Endodermal cell (in vitro differentiated cells): ENCODE measurements at regions not wholly inside any gene's neighbourhood (a gene's known extent, or its start where the extent isn't known, plus 50 kb on each side); places are given as distances from the start of the nearest gene placed in this dataset.
A peak's percentile ranks its signal among the peaks of the same experiment; 100 is the strongest.
"Not testable (repeated sequence)": the region's sequence is repeated elsewhere in the genome, so short reads cannot be mapped to it uniquely, and the experiment has no call there.

ENCODE experiments used
- DNase-seq: peaks from one replicate; pipeline ENCODE4 v3.0.0-alpha.2; 2017
- H3K27ac ChIP-seq: 2 replicates; pipeline ENCODE4 v1.5.1; 2013; ENCODE audit warnings: mild to moderate bottlenecking, low read depth, low read length, moderate library complexity
- H3K27me3 ChIP-seq: 2 replicates; pipeline ENCODE4 v1.6.1; 2013; ENCODE audit warnings: mild to moderate bottlenecking, low read length, moderate library complexity; ENCODE audit not compliant: insufficient read depth, control insufficient read depth, poor library complexity, severe bottlenecking
- H3K36me3 ChIP-seq: 2 replicates; pipeline ENCODE4 v1.7.0; 2013; ENCODE audit warnings: mild to moderate bottlenecking, low read length, moderate library complexity; ENCODE audit not compliant: control insufficient read depth, insufficient read depth
- H3K4me1 ChIP-seq: one replicate; pipeline ENCODE4 v1.7.0; 2013; ENCODE audit warnings: low read length; ENCODE audit not compliant: control insufficient read depth, insufficient read depth
- H3K4me3 ChIP-seq: 2 replicates; pipeline ENCODE4 v1.5.1; 2013; ENCODE audit warnings: mild to moderate bottlenecking, low read length, moderate library complexity
- H3K9ac ChIP-seq: 2 replicates; pipeline ENCODE4 v1.6.1; 2013; ENCODE audit warnings: mild to moderate bottlenecking, low read length, moderate library complexity; ENCODE audit not compliant: poor library complexity, severe bottlenecking; ENCODE audit errors: extremely low read depth
- H3K9me3 ChIP-seq: 2 replicates; pipeline ENCODE4 v1.6.1; 2013; ENCODE audit warnings: mild to moderate bottlenecking, low read length, moderate library complexity; ENCODE audit not compliant: control insufficient read depth
- H3K27ac Mint-ChIP-seq: 2 replicates; pipeline ENCODE4 v1.8.0; 2020; ENCODE audit warnings: mixed read lengths
- H3K27me3 Mint-ChIP-seq: 2 replicates; pipeline ENCODE4 v1.8.0; 2021; ENCODE audit warnings: mild to moderate bottlenecking, mixed read lengths; ENCODE audit not compliant: insufficient read depth
- H3K36me3 Mint-ChIP-seq: 2 replicates; pipeline ENCODE4 v1.8.0; 2020; ENCODE audit warnings: low read depth, mixed read lengths
- H3K4me1 Mint-ChIP-seq: 2 replicates; pipeline ENCODE4 v1.8.0; 2020; ENCODE audit warnings: mixed read lengths
- H3K4me3 Mint-ChIP-seq: 2 replicates; pipeline ENCODE4 v1.8.0; 2020; ENCODE audit warnings: mild to moderate bottlenecking, moderate library complexity, mixed read lengths
- H3K9me3 Mint-ChIP-seq: 2 replicates; pipeline ENCODE4 v1.8.0; 2020; ENCODE audit warnings: mild to moderate bottlenecking, mixed read lengths
- CTCF ChIP-seq: fragments of 200-600 bp; sonication (generic); conservative IDR thresholded peaks from 2 replicates; pipeline ENCODE4 v1.5.0; 2021; ENCODE audit warnings: antibody characterized with exemption, mild to moderate bottlenecking
- WGBS, 2 experiments: methylation state at CpG; one replicate each; pipeline versions ENCODE4 v1.1.5 to v1.1.7; 2013; ENCODE audit warnings: missing lambda C conversion rate in 2 of 2, mixed read lengths in 1 of 2; ENCODE audit not compliant: insufficient coverage in 1 of 2, insufficient read length in 1 of 2; 5-methylcytosine and 5-hydroxymethylcytosine counted together

- no peaks in the 10 kb centered on the region for H3K27me3 ChIP-seq
- no peaks in the 10 kb centered on the region for H3K36me3 ChIP-seq
- H3K27me3 Mint-ChIP-seq = no peaks in the 10 kb centered on the region
- no peak overlapping the region for H3K27ac Mint-ChIP-seq
- peaks cover 29% of the 10 kb centered on the region for H3K9me3 ChIP-seq
- H3K9me3 Mint-ChIP-seq = peaks cover 20% of the 10 kb centered on the region
- no peak for DNase-seq
- H3K4me3 ChIP-seq = no peak overlapping the region
- H3K4me3 Mint-ChIP-seq = no peak overlapping the region
- no peak for TF ChIP-seq CTCF
- 60 to 86% methylated on average over 1 to 4 of the region's 4 CpGs for WGBS, 2 experiments
- H3K4me1 ChIP-seq = no peaks in the 10 kb centered on the region
- H3K36me3 Mint-ChIP-seq = peaks cover 5% of the 10 kb centered on the region
- no peak overlapping the region for H3K9ac ChIP-seq
- H3K27ac ChIP-seq = no peak overlapping the region
- H3K4me1 Mint-ChIP-seq = no peaks in the 10 kb centered on the region
Observed at GRCh38 chr3:87548271-87548670, 271.9 kb upstream of the POU1F1 start.

- peaks cover 3% of the 10 kb centered on the region for H3K4me1 ChIP-seq
- Mint-ChIP-seq H3K9me3 (peaks cover 26% of the 10 kb centered on the region), H3K4me3 (no peak overlapping the region), H3K27me3 (no peaks in the 10 kb centered on the region), H3K27ac (no peak overlapping the region), H3K4me1 (peaks cover 13% of the 10 kb centered on the region), H3K36me3 (peaks cover 7% of the 10 kb centered on the region)
- no peaks in the 10 kb centered on the region for H3K36me3 ChIP-seq
- no peaks in the 10 kb centered on the region for H3K27me3 ChIP-seq
- TF ChIP-seq CTCF = no peak
- H3K27ac ChIP-seq = no peak overlapping the region
- WGBS, 2 experiments = 96 to 98% methylated on average over 5 of the region's 5 CpGs
- H3K4me3 ChIP-seq = peak overlapping the region; percentile 2
- H3K9ac ChIP-seq = no peak overlapping the region
- DNase-seq = no peak
- H3K9me3 ChIP-seq = peaks cover 29% of the 10 kb centered on the region
Observed at GRCh38 chr3:87546216-87546615, 269.8 kb upstream of the POU1F1 start.

- WGBS, 2 experiments = 81 to 88% methylated on average over 1 to 2 of the region's 2 CpGs
- Histone ChIP-seq H3K9me3 (peaks cover 29% of the 10 kb centered on the region), H3K4me3 (peak overlapping the region; percentile 19)
- H3K27me3 ChIP-seq, H3K36me3 Mint-ChIP-seq, DNase-seq, H3K4me1 ChIP-seq, H3K36me3 ChIP-seq, H3K27me3 Mint-ChIP-seq, H3K27ac ChIP-seq, H3K9ac ChIP-seq, H3K27ac Mint-ChIP-seq, H3K4me3 Mint-ChIP-seq: not testable (repeated sequence)
- Mint-ChIP-seq H3K9me3 (peaks cover 26% of the 10 kb centered on the region), H3K4me1 (peaks cover 13% of the 10 kb centered on the region)
Observed at GRCh38 chr3:87543408-87543807, 267.0 kb upstream of the POU1F1 start.

- 98 to 100% methylated on average over 2 of the region's 3 CpGs for WGBS, 2 experiments
- H3K27ac Mint-ChIP-seq = no peak overlapping the region
- H3K9me3 Mint-ChIP-seq = peaks cover 26% of the 10 kb centered on the region
- H3K27me3 Mint-ChIP-seq = no peaks in the 10 kb centered on the region
- H3K36me3 Mint-ChIP-seq = peaks cover 7% of the 10 kb centered on the region
- H3K4me1 ChIP-seq = peaks cover 3% of the 10 kb centered on the region
- H3K36me3 ChIP-seq = no peaks in the 10 kb centered on the region
- TF ChIP-seq CTCF = no peak
- peak overlapping the region; percentile 27 for H3K4me3 ChIP-seq
- no peak overlapping the region for H3K27ac ChIP-seq
- DNase-seq = no peak
- H3K4me1 Mint-ChIP-seq = peaks cover 13% of the 10 kb centered on the region
- H3K9ac ChIP-seq = no peak overlapping the region
- no peak overlapping the region for H3K4me3 Mint-ChIP-seq
- peaks cover 29% of the 10 kb centered on the region for H3K9me3 ChIP-seq
- H3K27me3 ChIP-seq = no peaks in the 10 kb centered on the region
Observed at GRCh38 chr3:87541723-87542122, 265.3 kb upstream of the POU1F1 start.

GRCh38 chr3:87538722-87539121 lies 262.3 kb upstream of the POU1F1 start:
- not testable (repeated sequence) for H3K4me3 ChIP-seq, DNase-seq, H3K4me1 ChIP-seq, H3K9me3 ChIP-seq, H3K4me3 Mint-ChIP-seq, H3K27me3 ChIP-seq, H3K27me3 Mint-ChIP-seq, H3K27ac ChIP-seq, H3K27ac Mint-ChIP-seq, H3K9ac ChIP-seq, H3K36me3 ChIP-seq, H3K36me3 Mint-ChIP-seq
- Mint-ChIP-seq H3K4me1 (peaks cover 13% of the 10 kb centered on the region), H3K9me3 (peaks cover 10% of the 10 kb centered on the region)
- WGBS, 2 experiments = 90 to 96% methylated on average over 4 of the region's 5 CpGs
